HepG2 (cell line): ENCODE measurements at regions not wholly inside any gene's neighbourhood (a gene's known extent, or its start where the extent isn't known, plus 50 kb on each side); places are given as distances from the start of the nearest gene placed in this dataset.

ENCODE experiments used
- ATAC-seq: fragments of 200-7000 bp; cut with Tn5 transposase; 3 replicates; pipeline ENCODE4 v1.9.1; 2020; ENCODE audit warnings: mild to moderate bottlenecking, moderate library complexity
- BruUV-seq: library from RNA; stranded (reverse); fragments of 400-500 nt; replicated peaks from 2 replicates; lab custom pipeline; 2021; lab: Mats Ljungman, UMichigan
- CTCF ChIA-PET: fragments of 300-600 bp; formaldehyde crosslinking; extraction: SDS; loops from one replicate; lab custom pipeline; 2021; ENCODE audit warnings: low total read pairs, inconsistent platforms, low intra/inter-chr PET ratio; lab: Yijun Ruan, JAX
- POLR2A ChIA-PET: fragments of 350-600 bp; sonication (Branson Sonifier 250); formaldehyde crosslinking; loops from one replicate; lab custom pipeline; 2020; ENCODE audit warnings: antibody characterized with exemption, inconsistent platforms; lab: Yijun Ruan, JAX
- DNase-seq: peaks from one replicate; pipeline ENCODE4 v3.0.0-alpha.2; 2015; ENCODE audit warnings: low spot score
- FAIRE-seq: peaks from 3 replicates; lab custom pipeline; 2011; peaks lifted over from hg19 to GRCh38; lab: Jason Lieb, UNC
- H2AFZ ChIP-seq: one replicate; pipeline ENCODE4 v1.6.1; 2011; ENCODE audit warnings: low read length, inconsistent platforms
- H3K27ac ChIP-seq: fragments of 300-600 bp; 3 replicates; pipeline ENCODE4 v1.8.0; 2011; ENCODE audit warnings: mixed run types, mild to moderate bottlenecking, mixed read lengths, low read length, inconsistent platforms; ENCODE audit not compliant: insufficient read depth; ENCODE audit errors: extremely low read length
- H3K27me3 ChIP-seq, 2 experiments: fragments of 200-600 bp in 1 of 2; 2 replicates in 1 of 2; 3 replicates in 1 of 2; pipeline versions ENCODE4 v1.6.0 to v1.8.0; 2011; ENCODE audit warnings: low read length in 2 of 2, mild to moderate bottlenecking in 2 of 2, moderate library complexity in 2 of 2, inconsistent platforms in 1 of 2; ENCODE audit not compliant: insufficient read depth in 2 of 2, control insufficient read depth in 1 of 2
- H3K36me3 ChIP-seq, 2 experiments: fragments of 200-600 bp in 1 of 2; replicated peaks in 1 of 2; 2 replicates in 1 of 2; 3 replicates in 1 of 2; pipeline versions ENCODE4 v1.5.1 to v1.8.0; 2011; ENCODE audit warnings: low read length in 2 of 2, inconsistent platforms in 1 of 2; ENCODE audit not compliant: insufficient read depth in 2 of 2, control insufficient read depth in 1 of 2
- H3K4me1 ChIP-seq: 2 replicates; pipeline ENCODE4 v1.5.1; 2012; ENCODE audit warnings: low read length, inconsistent platforms; ENCODE audit not compliant: insufficient read depth
- H3K4me2 ChIP-seq: 2 replicates; pipeline ENCODE4 v1.6.0; 2011; ENCODE audit warnings: low read depth, low read length, inconsistent platforms
- H3K4me3 ChIP-seq, 3 experiments: fragments of 200-600 bp in 1 of 3; sonication (generic), shearing (Covaris generic) in 1 of 3; replicated peaks in 1 of 3; 2 replicates each; pipeline ENCODE4 v1.5.1; 2011 to 2016; ENCODE audit warnings: low read length in 3 of 3, inconsistent platforms in 2 of 3, low read depth in 2 of 3, mild to moderate bottlenecking in 2 of 3, control low read depth in 1 of 3, mixed read lengths in 1 of 3; ENCODE audit not compliant: insufficient read depth in 1 of 3
- H3K79me2 ChIP-seq: one replicate; pipeline ENCODE4 v1.6.1; 2011; ENCODE audit warnings: low read length, inconsistent platforms; ENCODE audit not compliant: insufficient read depth
- H3K9ac ChIP-seq: 2 replicates; pipeline ENCODE4 v1.6.0; 2011; ENCODE audit warnings: mild to moderate bottlenecking, low read depth, low read length, inconsistent platforms; ENCODE audit not compliant: insufficient read depth
- H3K9me3 ChIP-seq: 2 replicates; pipeline ENCODE4 v1.5.1; 2012; ENCODE audit warnings: mild to moderate bottlenecking, low read length
- H4K20me1 ChIP-seq: 2 replicates; pipeline ENCODE4 v1.6.0; 2011; ENCODE audit warnings: inconsistent platforms, mild to moderate bottlenecking, low read length, moderate library complexity; ENCODE audit not compliant: insufficient read depth
- BRCA1 ChIP-seq: sonication (generic); formaldehyde crosslinking; IDR thresholded peaks from 2 replicates; pipeline ENCODE4 v1.4.0; 2020; ENCODE audit warnings: missing genetic modification reagents
- CHCHD3 ChIP-seq: sonication (generic); formaldehyde crosslinking; IDR thresholded peaks from 2 replicates; pipeline ENCODE4 v1.8.0; 2022; ENCODE audit warnings: mild to moderate bottlenecking, missing genetic modification reagents, moderate library complexity
- CHD2 ChIP-seq: IDR thresholded peaks from 2 replicates; pipeline ENCODE4 v1.6.1; 2011; ENCODE audit warnings: low read depth, low read length, improper control_type of control experiment
- ETV5 ChIP-seq: IDR thresholded peaks from 2 replicates; pipeline ENCODE4 v1.6.1; 2018; ENCODE audit warnings: missing biosample characterization, missing genetic modification reagents, inconsistent platforms, borderline replicate concordance
- HMGA1 ChIP-seq: sonication (generic); formaldehyde crosslinking; conservative IDR thresholded peaks from 2 replicates; pipeline ENCODE4 v1.4.0; 2020; ENCODE audit warnings: missing genetic modification reagents
- RARA ChIP-seq: IDR thresholded peaks from 2 replicates; pipeline ENCODE4 v1.6.1; 2016; ENCODE audit warnings: missing genetic modification reagents, missing compliant biosample characterization
- REXO4 ChIP-seq: sonication (generic); formaldehyde crosslinking; IDR thresholded peaks from 2 replicates; pipeline ENCODE4 v1.8.0; 2022; ENCODE audit warnings: missing genetic modification reagents, mild to moderate bottlenecking, borderline replicate concordance
- SMAD1 ChIP-seq: sonication (generic); formaldehyde crosslinking; IDR thresholded peaks from 2 replicates; pipeline ENCODE4 v1.4.0; 2020; ENCODE audit warnings: missing genetic modification reagents, low read depth, mild to moderate bottlenecking, borderline replicate concordance
- SP2 ChIP-seq: sonication (generic); formaldehyde crosslinking; IDR thresholded peaks from 2 replicates; pipeline ENCODE4 v1.5.1; 2020; ENCODE audit warnings: mild to moderate bottlenecking, missing genetic modification reagents
- STAT5B ChIP-seq: sonication (generic); formaldehyde crosslinking; IDR thresholded peaks from 2 replicates; pipeline ENCODE4 v1.4.0; 2020; ENCODE audit warnings: missing genetic modification reagents
- TMF1 ChIP-seq: sonication (generic); formaldehyde crosslinking; IDR thresholded peaks from 2 replicates; pipeline ENCODE4 v1.8.1; 2022; ENCODE audit warnings: low read depth, missing genetic modification reagents
- TOE1 ChIP-seq: sonication (generic); formaldehyde crosslinking; IDR thresholded peaks from 2 replicates; pipeline ENCODE4 v1.4.0; 2020; ENCODE audit warnings: mild to moderate bottlenecking, missing genetic modification reagents
- ZFP36 ChIP-seq: fragments of 150-350 bp; IDR thresholded peaks from 2 replicates; pipeline ENCODE4 v1.6.1; 2018; ENCODE audit warnings: borderline replicate concordance, low read length, low read depth; ENCODE audit not compliant: partially characterized antibody
- ZNF484 ChIP-seq: sonication (generic); formaldehyde crosslinking; IDR thresholded peaks from 2 replicates; pipeline ENCODE4 v1.5.1; 2020; ENCODE audit warnings: mild to moderate bottlenecking, low read depth, missing genetic modification reagents, borderline replicate concordance
- ZNF558 ChIP-seq: sonication (generic); formaldehyde crosslinking; IDR thresholded peaks from 2 replicates; pipeline ENCODE4 v1.9.0; 2022; ENCODE audit warnings: mild to moderate bottlenecking, missing genetic modification reagents, borderline replicate concordance
- ZNF562 ChIP-seq: sonication (generic); formaldehyde crosslinking; IDR thresholded peaks from 2 replicates; pipeline ENCODE4 v1.8.0; 2022; ENCODE audit warnings: missing genetic modification reagents, borderline replicate concordance
- WGBS: methylation state at CpG from one replicate; pipeline ENCODE4 v1.1.6; 2017; ENCODE audit warnings: low lambda C conversion rate; 5-methylcytosine and 5-hydroxymethylcytosine counted together
- in situ Hi-C: cut with HindIII; loops from 2 replicates; pipeline ENCODE4 v1.10.0; 2017; ENCODE audit warnings: low pct_unique_long_range_greater_than_20kb; ENCODE audit not compliant: extremely low pct_ligation_motif_present
- intact Hi-C: fragments of 100-400 bp; cut with micrococcal nuclease; formaldehyde crosslinking; loops from one replicate; pipeline ENCODE4 v1.10.0; 2022; ENCODE audit not compliant: unreplicated experiment
- TF ChIP-seq, protein P1 (sequence below): sonication (generic); formaldehyde crosslinking; IDR thresholded peaks from 2 replicates; pipeline ENCODE4 v1.8.0; 2022; ENCODE audit warnings: missing genetic modification reagents, mild to moderate bottlenecking, moderate library complexity, borderline replicate concordance
- TF ChIP-seq, protein P2 (sequence below): IDR thresholded peaks from 2 replicates; pipeline ENCODE4 v1.6.1; 2016; ENCODE audit warnings: mild to moderate bottlenecking, missing biosample characterization, missing genetic modification reagents
- TF ChIP-seq, protein P3 (sequence below): sonication (generic); formaldehyde crosslinking; IDR thresholded peaks from 2 replicates; pipeline ENCODE4 v1.4.0; 2020; ENCODE audit warnings: mild to moderate bottlenecking, missing genetic modification reagents

DNA sequence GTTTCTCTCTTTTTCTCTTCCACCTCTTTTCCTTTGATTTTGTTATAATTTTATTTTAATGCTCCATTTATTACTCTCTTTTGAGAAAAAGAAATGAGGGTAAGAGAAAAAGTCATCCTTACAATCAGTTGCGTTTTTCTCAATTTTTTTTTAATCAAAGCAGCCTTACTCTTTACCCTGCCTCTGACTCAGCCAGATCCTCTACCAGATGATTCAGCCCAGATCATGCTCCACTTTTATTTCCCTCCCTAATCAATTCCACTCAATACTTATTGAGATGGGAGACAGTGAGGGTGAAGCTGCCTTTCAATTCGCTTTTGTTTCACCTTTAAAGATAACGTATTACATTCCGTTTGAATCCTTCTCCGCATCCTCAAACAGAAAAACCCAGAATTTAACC lies 337.9 kb downstream of the SATB2 start:
- in situ Hi-C loops = no loop called here
- H3K4me1 ChIP-seq = no peaks in the 10 kb centered on the region
- no peaks in the 10 kb centered on the region for H3K9me3 ChIP-seq
- H2AFZ ChIP-seq = no peak overlapping the region
- no TSS peak for BruUV-seq
- H3K79me2 ChIP-seq = no peaks in the 10 kb centered on the region
- WGBS = 11% methylated on average over 5 of the region's 5 CpGs
- ChIA-PET POLR2A (no interaction called here), CTCF (no interaction called here)
- H3K27ac ChIP-seq = no peak overlapping the region
- no peak for ATAC-seq
- no peak for TF ChIP-seq TMF1 (CRISPR knock-in tag)
- TF ChIP-seq ZFP36 = no peak
- TF ChIP-seq, protein P1, sequence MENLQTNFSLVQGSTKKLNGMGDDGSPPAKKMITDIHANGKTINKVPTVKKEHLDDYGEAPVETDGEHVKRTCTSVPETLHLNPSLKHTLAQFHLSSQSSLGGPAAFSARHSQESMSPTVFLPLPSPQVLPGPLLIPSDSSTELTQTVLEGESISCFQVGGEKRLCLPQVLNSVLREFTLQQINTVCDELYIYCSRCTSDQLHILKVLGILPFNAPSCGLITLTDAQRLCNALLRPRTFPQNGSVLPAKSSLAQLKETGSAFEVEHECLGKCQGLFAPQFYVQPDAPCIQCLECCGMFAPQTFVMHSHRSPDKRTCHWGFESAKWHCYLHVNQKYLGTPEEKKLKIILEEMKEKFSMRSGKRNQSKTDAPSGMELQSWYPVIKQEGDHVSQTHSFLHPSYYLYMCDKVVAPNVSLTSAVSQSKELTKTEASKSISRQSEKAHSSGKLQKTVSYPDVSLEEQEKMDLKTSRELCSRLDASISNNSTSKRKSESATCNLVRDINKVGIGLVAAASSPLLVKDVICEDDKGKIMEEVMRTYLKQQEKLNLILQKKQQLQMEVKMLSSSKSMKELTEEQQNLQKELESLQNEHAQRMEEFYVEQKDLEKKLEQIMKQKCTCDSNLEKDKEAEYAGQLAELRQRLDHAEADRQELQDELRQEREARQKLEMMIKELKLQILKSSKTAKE = no peak
- TF ChIP-seq ZNF562 (CRISPR knock-in tag) = no peak
- no peaks in the 10 kb centered on the region for H3K27me3 ChIP-seq
- no peak for FAIRE-seq
- H3K36me3 ChIP-seq = no peaks in the 10 kb centered on the region
- H3K9ac ChIP-seq = no peak overlapping the region
- no peak overlapping the region for H3K4me3 ChIP-seq
- no peaks in the 10 kb centered on the region for H4K20me1 ChIP-seq
- intact Hi-C loops = no loop called here
- no peak overlapping the region for H3K4me2 ChIP-seq
- no peak for DNase-seq

DNA sequence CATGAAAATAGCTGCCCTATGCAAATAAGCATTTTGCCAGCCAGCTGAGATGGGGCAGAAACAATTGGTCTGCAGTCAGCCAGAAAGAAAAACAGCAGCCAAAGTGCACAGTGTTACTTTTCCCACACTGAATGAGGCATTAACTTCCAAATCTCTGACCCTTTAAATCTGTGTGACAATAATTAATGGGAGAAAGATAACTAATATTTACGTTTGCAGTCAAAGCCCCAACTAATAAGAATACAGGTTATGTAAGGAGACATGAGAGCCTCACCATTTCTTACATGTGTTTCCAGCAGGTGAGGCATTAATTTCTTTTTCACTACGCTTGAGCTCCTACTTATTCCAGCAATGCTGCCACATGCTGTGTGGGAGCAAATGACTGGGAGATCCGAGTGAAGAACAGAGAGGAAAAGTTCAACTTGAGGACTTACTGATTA lies 339.0 kb downstream of the SATB2 start:
- ATAC-seq (no peak), DNase-seq (no peak), FAIRE-seq (no peak)
- ChIA-PET CTCF (no interaction called here), POLR2A (no interaction called here)
- Histone ChIP-seq H3K4me1 (no peaks in the 10 kb centered on the region), H3K79me2 (no peaks in the 10 kb centered on the region), H3K4me2 (no peak overlapping the region), H3K36me3 (no peaks in the 10 kb centered on the region), H3K9ac (no peak overlapping the region), H3K4me3 (no peak overlapping the region), H2AFZ (no peak overlapping the region), H3K9me3 (no peaks in the 10 kb centered on the region), H4K20me1 (no peaks in the 10 kb centered on the region), H3K27me3 (no peaks in the 10 kb centered on the region), H3K27ac (no peak overlapping the region)
- in situ Hi-C loops = no loop called here
- no TSS peak for BruUV-seq
- intact Hi-C loops = no loop called here
- WGBS = 19% methylated on average over 3 of the region's 3 CpGs
- TF ChIP-seq CHCHD3 (CRISPR knock-in tag) (no peak), ETV5 (CRISPR knock-in tag) (no peak), ZNF558 (no peak), REXO4 (CRISPR knock-in tag) (no peak), CHD2 (no peak), SMAD1 (CRISPR knock-in tag) (no peak), TOE1 (CRISPR knock-in tag) (no peak), ZNF484 (no peak), SP2 (CRISPR knock-in tag) (no peak), HMGA1 (CRISPR knock-in tag) (no peak), STAT5B (CRISPR knock-in tag) (no peak), RARA (CRISPR knock-in tag) (no peak), BRCA1 (CRISPR knock-in tag) (no peak)
- TF ChIP-seq, protein P2, sequence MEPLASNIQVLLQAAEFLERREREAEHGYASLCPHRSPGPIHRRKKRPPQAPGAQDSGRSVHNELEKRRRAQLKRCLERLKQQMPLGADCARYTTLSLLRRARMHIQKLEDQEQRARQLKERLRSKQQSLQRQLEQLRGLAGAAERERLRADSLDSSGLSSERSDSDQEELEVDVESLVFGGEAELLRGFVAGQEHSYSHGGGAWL = no peak
- TF ChIP-seq, protein P3, sequence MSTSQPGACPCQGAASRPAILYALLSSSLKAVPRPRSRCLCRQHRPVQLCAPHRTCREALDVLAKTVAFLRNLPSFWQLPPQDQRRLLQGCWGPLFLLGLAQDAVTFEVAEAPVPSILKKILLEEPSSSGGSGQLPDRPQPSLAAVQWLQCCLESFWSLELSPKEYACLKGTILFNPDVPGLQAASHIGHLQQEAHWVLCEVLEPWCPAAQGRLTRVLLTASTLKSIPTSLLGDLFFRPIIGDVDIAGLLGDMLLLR (CRISPR knock-in tag) = no peak
